Immature natural killer cell (primary cell): ENCODE measurements at regions not wholly inside any gene's neighbourhood (a gene's known extent, or its start where the extent isn't known, plus 50 kb on each side); places are given as distances from the start of the nearest gene placed in this dataset.
A peak's percentile ranks its signal among the peaks of the same experiment; 100 is the strongest.
"Not testable (repeated sequence)": the region's sequence is repeated elsewhere in the genome, so short reads cannot be mapped to it uniquely, and the experiment has no call there.

Source experiments
- DNase-seq, 3 donors: peaks; one replicate each; pipeline ENCODE4 v3.0.0; 2022; ENCODE audit warnings: mixed read lengths in 1 of 3
- H3K27ac Mint-ChIP-seq, 6 donors: one replicate each; pipeline ENCODE4 v1.8.0; 2020; ENCODE audit warnings: mixed read lengths in 6 of 6, mild to moderate bottlenecking in 5 of 6, inconsistent platforms in 4 of 6, moderate library complexity in 3 of 6
- H3K27me3 Mint-ChIP-seq, 3 donors: one replicate each; pipeline ENCODE4 v1.8.0; 2020 to 2021; ENCODE audit warnings: low read depth in 3 of 3, mild to moderate bottlenecking in 3 of 3, mixed read lengths in 3 of 3, moderate library complexity in 3 of 3, inconsistent platforms in 1 of 3
- H3K36me3 Mint-ChIP-seq, 3 donors: one replicate each; pipeline ENCODE4 v1.8.0; 2020; ENCODE audit warnings: mixed read lengths in 3 of 3, inconsistent platforms in 2 of 3, mild to moderate bottlenecking in 2 of 3
- H3K4me1 Mint-ChIP-seq, 2 donors: one replicate each; pipeline ENCODE4 v1.8.0; 2020; ENCODE audit warnings: inconsistent platforms in 2 of 2, mild to moderate bottlenecking in 2 of 2, mixed read lengths in 2 of 2, moderate library complexity in 1 of 2
- H3K4me3 Mint-ChIP-seq, 5 donors: one replicate each; pipeline ENCODE4 v1.8.0; 2020; ENCODE audit warnings: mild to moderate bottlenecking in 5 of 5, mixed read lengths in 5 of 5, inconsistent platforms in 3 of 5, moderate library complexity in 3 of 5
- H3K9me3 Mint-ChIP-seq, 6 donors: one replicate each; pipeline ENCODE4 v1.8.0; 2020; ENCODE audit warnings: mild to moderate bottlenecking in 6 of 6, mixed read lengths in 6 of 6, inconsistent platforms in 4 of 6, moderate library complexity in 3 of 6

GRCh38 chr1:230569201-230569600, 73.1 kb upstream of the COG2 start:
- H3K36me3 Mint-ChIP-seq = no peaks in the 10 kb centered on the region
- H3K4me1 Mint-ChIP-seq = no peaks in the 10 kb centered on the region
- no peak for DNase-seq
- H3K4me3 Mint-ChIP-seq = no peak overlapping the region
- no peaks in the 10 kb centered on the region for H3K9me3 Mint-ChIP-seq
- no peak overlapping the region for H3K27ac Mint-ChIP-seq
- H3K27me3 Mint-ChIP-seq = peaks cover 0 to 10% (median 5%) of the 10 kb centered on the region in 3 donors

- Mint-ChIP-seq H3K27me3 (peaks cover 0 to 10% (median 5%) of the 10 kb centered on the region in 3 donors), H3K27ac (no peak overlapping the region), H3K4me1 (no peaks in the 10 kb centered on the region), H3K4me3 (no peak overlapping the region), H3K9me3 (no peaks in the 10 kb centered on the region), H3K36me3 (no peaks in the 10 kb centered on the region)
- no peak for DNase-seq
Measured at GRCh38 chr1:230568676-230569075, 73.6 kb upstream of the COG2 start.

GRCh38 chr1:230568008-230568407, 74.3 kb upstream of the COG2 start:
- no peak overlapping the region for H3K4me3 Mint-ChIP-seq
- H3K36me3 Mint-ChIP-seq = no peaks in the 10 kb centered on the region
- peaks cover 0 to 10% (median 5%) of the 10 kb centered on the region in 3 donors for H3K27me3 Mint-ChIP-seq

DNA sequence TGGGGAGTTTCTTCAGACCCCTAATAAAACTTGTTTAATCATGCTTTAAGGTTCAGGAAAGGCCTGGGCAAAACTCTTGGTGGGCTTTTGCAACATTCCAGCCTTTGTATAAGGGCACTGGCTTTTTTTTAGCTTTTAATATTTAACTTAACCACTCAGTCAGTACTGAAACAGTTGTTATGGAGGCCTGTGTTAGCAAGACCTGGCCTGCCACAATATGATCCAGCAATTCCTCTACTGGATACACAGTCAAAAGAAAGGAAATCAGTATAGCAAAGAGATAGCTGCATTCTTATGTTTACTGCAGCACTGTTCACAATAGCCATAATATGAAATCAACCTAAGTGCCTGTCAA, 75.1 kb upstream of the COG2 start:
- H3K4me1 Mint-ChIP-seq = no peaks in the 10 kb centered on the region
- H3K4me3 Mint-ChIP-seq = no peak overlapping the region
- H3K36me3 Mint-ChIP-seq = no peaks in the 10 kb centered on the region
- H3K27ac Mint-ChIP-seq = no peak overlapping the region
- H3K27me3 Mint-ChIP-seq = peaks cover 0 to 13% (median 5%) of the 10 kb centered on the region in 3 donors
- no peaks in the 10 kb centered on the region for H3K9me3 Mint-ChIP-seq
- no peak for DNase-seq

More at GRCh38 chr1:230568008-230568407, 74.3 kb upstream of the COG2 start:
- Mint-ChIP-seq H3K4me1 (no peaks in the 10 kb centered on the region), H3K9me3 (no peaks in the 10 kb centered on the region), H3K27ac (no peak overlapping the region)
- DNase-seq = no peak

- peaks cover 0 to 13% (median 5%) of the 10 kb centered on the region in 3 donors for H3K27me3 Mint-ChIP-seq
- H3K4me1 Mint-ChIP-seq, H3K9me3 Mint-ChIP-seq, DNase-seq, H3K36me3 Mint-ChIP-seq, H3K27ac Mint-ChIP-seq, H3K4me3 Mint-ChIP-seq: not testable (repeated sequence)
Measured at GRCh38 chr1:230566532-230567220, 75.6 kb upstream of the COG2 start.

DNA sequence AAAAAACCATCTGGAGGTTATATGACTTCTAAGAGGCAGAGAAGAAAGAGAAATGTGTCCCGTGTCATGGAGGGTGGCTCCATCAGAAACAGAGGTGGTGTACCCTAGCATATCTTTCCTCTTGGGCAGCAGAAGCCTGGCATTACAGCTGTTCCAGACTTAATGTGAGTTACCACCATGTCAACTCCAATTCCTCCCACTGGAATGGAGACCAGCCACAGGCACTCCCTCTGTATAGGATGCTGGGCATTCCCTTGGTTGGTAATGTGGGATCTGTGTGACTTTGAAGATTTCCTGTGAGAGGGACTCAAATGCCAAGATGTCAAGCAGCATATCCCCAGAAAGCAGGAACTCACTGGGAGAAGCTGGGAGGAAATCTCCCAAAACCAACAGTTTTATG, 77.1 kb upstream of the COG2 start:
- no peak overlapping the region for H3K4me3 Mint-ChIP-seq
- H3K27me3 Mint-ChIP-seq = peaks cover 0 to 13% (median 3%) of the 10 kb centered on the region in 3 donors
- H3K4me1 Mint-ChIP-seq = no peaks in the 10 kb centered on the region
- H3K9me3 Mint-ChIP-seq = no peaks in the 10 kb centered on the region
- H3K27ac Mint-ChIP-seq = no peak overlapping the region
- DNase-seq = no peak
- no peaks in the 10 kb centered on the region for H3K36me3 Mint-ChIP-seq

GRCh38 chr1:230563591-230563990, 78.7 kb upstream of the COG2 start:
- peaks cover 0 to 8% (median 4%) of the 10 kb centered on the region in 3 donors for H3K27me3 Mint-ChIP-seq

DNA sequence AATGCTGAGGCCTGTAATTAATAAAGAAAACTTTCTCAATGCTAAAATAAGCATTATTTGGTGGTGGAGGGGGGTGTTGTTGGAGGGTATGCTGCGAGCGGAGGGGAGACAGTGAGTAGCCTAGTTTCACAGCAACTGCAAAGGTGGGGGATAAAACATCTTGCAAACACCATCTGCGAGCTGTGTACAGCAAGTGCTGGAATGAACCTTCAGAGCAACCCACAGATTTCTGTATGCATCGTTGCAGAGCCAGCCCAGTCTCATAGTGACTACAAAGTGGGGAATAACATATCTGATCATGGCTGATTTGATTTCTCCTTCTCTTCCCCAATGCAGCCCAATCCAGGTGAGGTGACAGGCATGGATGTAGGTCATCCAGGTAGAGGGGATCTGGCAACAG, 80.7 kb upstream of the COG2 start:
- H3K9me3 Mint-ChIP-seq = no peaks in the 10 kb centered on the region
- peaks cover 3 to 9% (median 6%) of the 10 kb centered on the region in 3 donors for H3K27me3 Mint-ChIP-seq
- no peak for DNase-seq
- H3K36me3 Mint-ChIP-seq = no peaks in the 10 kb centered on the region
- H3K4me3 Mint-ChIP-seq = no peak overlapping the region
- H3K4me1 Mint-ChIP-seq = peaks cover 2 to 4% of the 10 kb centered on the region in 2 donors
- H3K27ac Mint-ChIP-seq = no peak overlapping the region

More at GRCh38 chr1:230563591-230563990, 78.7 kb upstream of the COG2 start:
- no peaks in the 10 kb centered on the region for H3K9me3 Mint-ChIP-seq
- no peak overlapping the region for H3K4me3 Mint-ChIP-seq
- no peak for DNase-seq
- no peaks in the 10 kb centered on the region for H3K4me1 Mint-ChIP-seq
- no peaks in the 10 kb centered on the region for H3K36me3 Mint-ChIP-seq
- H3K27ac Mint-ChIP-seq = no peak overlapping the region

DNA sequence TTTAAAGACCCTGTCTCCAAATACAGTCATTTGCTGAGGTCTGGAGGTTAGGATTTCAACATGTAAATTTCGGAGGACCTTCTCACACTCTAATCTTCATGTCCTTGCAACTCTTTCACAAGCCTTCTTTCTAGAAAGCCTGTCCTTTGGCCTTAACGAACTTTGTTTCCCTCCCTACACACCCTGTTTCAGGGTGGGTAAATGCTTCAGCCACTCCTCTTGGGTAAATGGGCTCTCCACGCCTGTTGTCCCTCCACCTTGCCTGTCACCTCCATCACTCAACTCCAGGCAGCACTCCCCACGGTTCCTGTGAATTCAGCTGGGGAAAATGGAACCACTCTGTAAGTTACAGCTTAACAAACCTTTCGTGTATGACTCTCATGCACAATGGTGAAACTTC, 84.0 kb upstream of the COG2 start:
- no peaks in the 10 kb centered on the region for H3K9me3 Mint-ChIP-seq
- no peak for DNase-seq
- H3K27ac Mint-ChIP-seq = peak overlapping the region in 1 of 6 donors; percentile 1
- peaks cover 3 to 7% (median 5%) of the 10 kb centered on the region in 3 donors for H3K27me3 Mint-ChIP-seq
- peaks cover 11 to 15% of the 10 kb centered on the region in 2 donors for H3K4me1 Mint-ChIP-seq
- no peak overlapping the region for H3K4me3 Mint-ChIP-seq
- no peaks in the 10 kb centered on the region for H3K36me3 Mint-ChIP-seq

- peaks cover 15 to 22% of the 10 kb centered on the region in 2 donors for H3K4me1 Mint-ChIP-seq
- H3K4me3 Mint-ChIP-seq = peak overlapping the region in 2 of 5 donors; percentile 6 to 56
- H3K27ac Mint-ChIP-seq = peak overlapping the region in 3 of 6 donors; percentile 9 to 84 (median 65)
- H3K9me3 Mint-ChIP-seq = no peaks in the 10 kb centered on the region
- peak in 1 of 3 donors; percentile 12 for DNase-seq
- no peaks in the 10 kb centered on the region for H3K36me3 Mint-ChIP-seq
- H3K27me3 Mint-ChIP-seq = peaks cover 3 to 5% (median 4%) of the 10 kb centered on the region in 3 donors
Measured at GRCh38 chr1:230556453-230556852, 85.8 kb upstream of the COG2 start.

DNA sequence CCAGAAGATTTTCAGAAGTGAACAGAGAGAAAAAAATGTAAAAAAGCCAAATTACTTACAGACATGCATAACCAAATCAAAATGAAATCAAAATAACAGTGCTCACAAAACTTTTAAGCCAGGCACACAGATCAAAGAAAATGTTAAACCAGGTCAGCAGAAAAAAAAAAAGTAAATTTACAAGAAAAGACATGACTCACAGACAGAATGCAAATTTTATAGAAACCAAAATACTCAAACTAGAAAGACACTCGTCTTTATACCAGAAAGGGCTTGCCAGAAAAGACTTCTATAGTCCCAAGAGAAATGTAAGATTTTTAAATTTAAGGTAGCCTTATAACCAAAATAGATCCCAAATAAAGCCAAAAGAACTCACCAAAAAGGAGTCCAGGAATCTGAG, 86.5 kb upstream of the COG2 start:
- Mint-ChIP-seq H3K9me3 (no peaks in the 10 kb centered on the region), H3K4me3 (peak overlapping the region in 4 of 5 donors; percentile 6 to 56 (median 28)), H3K27ac (peak overlapping the region in 1 of 6 donors; percentile 65), H3K27me3 (peaks cover 3 to 8% (median 7%) of the 10 kb centered on the region in 3 donors), H3K36me3 (no peaks in the 10 kb centered on the region), H3K4me1 (peaks cover 18 to 26% of the 10 kb centered on the region in 2 donors)
- DNase-seq = no peak

GRCh38 chr1:230552880-230553279, 89.4 kb upstream of the COG2 start:
- no peak overlapping the region for H3K27ac Mint-ChIP-seq
- H3K27me3 Mint-ChIP-seq = peaks cover 0 to 9% (median 5%) of the 10 kb centered on the region in 3 donors
- peaks cover 0 to 3% (median 0%) of the 10 kb centered on the region in 3 donors for H3K36me3 Mint-ChIP-seq
- H3K9me3 Mint-ChIP-seq = no peaks in the 10 kb centered on the region
- peak overlapping the region in 1 of 5 donors; percentile 17 for H3K4me3 Mint-ChIP-seq
- peaks cover 25 to 30% of the 10 kb centered on the region in 2 donors for H3K4me1 Mint-ChIP-seq
- no peak for DNase-seq

GRCh38 chr1:230550945-230551344, 91.3 kb upstream of the COG2 start:
- Mint-ChIP-seq H3K27ac (peak overlapping the region in 3 of 6 donors; percentile 3 to 54 (median 23)), H3K4me3 (peak overlapping the region in 1 of 5 donors; percentile 27), H3K4me1 (peaks cover 15 to 24% of the 10 kb centered on the region in 2 donors)
- not testable (repeated sequence) for H3K36me3 Mint-ChIP-seq, H3K27me3 Mint-ChIP-seq, DNase-seq, H3K9me3 Mint-ChIP-seq

DNA sequence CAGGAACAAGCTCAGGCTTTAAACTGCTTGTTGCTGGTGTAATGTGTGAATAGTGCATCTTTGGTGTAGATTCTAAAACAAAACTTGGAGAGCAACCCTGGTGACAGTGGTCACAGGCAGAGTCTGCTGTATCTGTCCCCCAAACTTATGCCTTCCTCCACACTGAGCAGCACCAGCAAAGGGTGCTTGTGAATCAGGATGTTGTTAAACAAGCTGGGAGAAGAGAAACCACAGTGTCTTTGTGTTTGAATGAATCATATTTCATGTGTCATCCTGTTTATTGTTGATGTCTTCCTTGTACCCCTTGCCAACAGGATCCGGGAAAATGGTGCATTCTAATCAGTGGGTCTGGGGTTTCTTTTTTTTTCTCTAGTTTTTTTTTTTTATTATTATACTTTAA, 91.9 kb upstream of the COG2 start:
- Mint-ChIP-seq H3K4me1 (peaks cover 10 to 20% of the 10 kb centered on the region in 2 donors), H3K27ac (peak overlapping the region in 2 of 6 donors; percentile 3 to 36), H3K27me3 (peaks cover 0 to 11% (median 9%) of the 10 kb centered on the region in 3 donors)

More for the DNA sequence above, 91.9 kb upstream of the COG2 start:
- no peaks in the 10 kb centered on the region for H3K9me3 Mint-ChIP-seq
- H3K36me3 Mint-ChIP-seq = peaks cover 0 to 3% (median 0%) of the 10 kb centered on the region in 3 donors
- peak overlapping the region in 1 of 5 donors; percentile 51 for H3K4me3 Mint-ChIP-seq
- DNase-seq = peak in 2 of 3 donors; percentile 9 to 20
